HG02798 (cell line): ENCODE measurements at regions not wholly inside any gene's neighbourhood (a gene's known extent, or its start where the extent isn't known, plus 50 kb on each side); places are given as distances from the start of the nearest gene placed in this dataset.

Experiments used
- ATAC-seq: cut with Tn5 transposase; IDR thresholded peaks from one replicate; pipeline ENCODE4 v1.9.1; 2021; ENCODE audit warnings: mild to moderate bottlenecking; ENCODE audit not compliant: unreplicated experiment, poor library complexity

- no peak for ATAC-seq
These were observed 150.5 kb downstream of the TBXT start for GRCh38 chr6:166017032-166017635.

- ATAC-seq = no peak
These were observed 152.7 kb downstream of the TBXT start for GRCh38 chr6:166014966-166015365.

GRCh38 chr6:166010136-166010960 lies 157.3 kb downstream of the TBXT start:
- ATAC-seq = no peak

GRCh38 chr6:166009385-166010031 lies 158.1 kb downstream of the TBXT start:
- no peak for ATAC-seq

- ATAC-seq = no peak
These were observed 158.9 kb downstream of the TBXT start for GRCh38 chr6:166008441-166009369.

GRCh38 chr6:166007349-166008263 lies 160.0 kb downstream of the TBXT start:
- no peak for ATAC-seq

- ATAC-seq = no peak
These were observed 160.8 kb downstream of the TBXT start for GRCh38 chr6:166006900-166007301.

- no peak for ATAC-seq
These were observed 161.4 kb downstream of the TBXT start for GRCh38 chr6:166005944-166006899.

- no peak for ATAC-seq
These were observed 162.2 kb downstream of the TBXT start for GRCh38 chr6:166005401-166005943.

- ATAC-seq = no peak
These were observed 162.8 kb downstream of the TBXT start for GRCh38 chr6:166004876-166005275.

- ATAC-seq = no peak
These were observed 163.2 kb downstream of the TBXT start for GRCh38 chr6:166004471-166004870.

- ATAC-seq = no peak
These were observed 164.1 kb downstream of the TBXT start for GRCh38 chr6:166003569-166003968.

GRCh38 chr6:166001359-166001758 lies 166.3 kb downstream of the TBXT start:
- no peak for ATAC-seq

GRCh38 chr6:165999279-165999678 lies 168.4 kb downstream of the TBXT start:
- no peak for ATAC-seq

- ATAC-seq = no peak
These were observed 169.6 kb downstream of the TBXT start for GRCh38 chr6:165998072-165998471.

GRCh38 chr6:165991341-165991740 lies 176.3 kb downstream of the TBXT start:
- ATAC-seq = no peak

GRCh38 chr6:165990216-165990615 lies 177.4 kb downstream of the TBXT start:
- no peak for ATAC-seq
